Skin of body (tissue), 1 donor: ENCODE measurements at regions not wholly inside any gene's neighbourhood (a gene's known extent, or its start where the extent isn't known, plus 50 kb on each side); places are given as distances from the start of the nearest gene placed in this dataset.

Experiments used
- DNase-seq: peaks from one replicate; lab custom pipeline; 2025; lab: John Stamatoyannopoulos, UW

- no peak for DNase-seq
These were observed 474.0 kb downstream of the GPAM start for GRCh38 chr10:111709603-111710002.

- no peak for DNase-seq
These were observed 467.5 kb downstream of the GPAM start for GRCh38 chr10:111716032-111716431.

GRCh38 chr10:111724121-111724520, 459.4 kb downstream of the GPAM start:
- DNase-seq, result no peak

DNA sequence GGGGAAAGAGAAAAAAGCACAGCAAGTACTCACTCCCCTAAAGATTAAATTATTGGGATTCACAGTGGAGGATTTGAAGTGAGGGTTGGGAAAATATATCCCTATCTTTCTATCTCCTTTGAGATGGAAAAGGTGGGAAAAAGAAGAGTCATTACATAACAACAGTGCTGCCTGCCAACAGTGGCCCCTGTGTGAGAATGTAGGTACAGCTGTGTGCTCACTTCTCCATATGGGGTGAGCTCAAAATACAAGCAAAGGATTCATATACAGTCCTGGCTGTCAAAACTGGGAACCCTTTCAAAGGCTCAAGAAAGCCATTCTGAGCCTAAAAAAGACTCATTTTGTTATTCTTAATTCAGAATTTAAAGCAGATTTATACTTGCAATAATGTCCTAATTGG, 458.5 kb downstream of the GPAM start:
- no peak for DNase-seq

DNA sequence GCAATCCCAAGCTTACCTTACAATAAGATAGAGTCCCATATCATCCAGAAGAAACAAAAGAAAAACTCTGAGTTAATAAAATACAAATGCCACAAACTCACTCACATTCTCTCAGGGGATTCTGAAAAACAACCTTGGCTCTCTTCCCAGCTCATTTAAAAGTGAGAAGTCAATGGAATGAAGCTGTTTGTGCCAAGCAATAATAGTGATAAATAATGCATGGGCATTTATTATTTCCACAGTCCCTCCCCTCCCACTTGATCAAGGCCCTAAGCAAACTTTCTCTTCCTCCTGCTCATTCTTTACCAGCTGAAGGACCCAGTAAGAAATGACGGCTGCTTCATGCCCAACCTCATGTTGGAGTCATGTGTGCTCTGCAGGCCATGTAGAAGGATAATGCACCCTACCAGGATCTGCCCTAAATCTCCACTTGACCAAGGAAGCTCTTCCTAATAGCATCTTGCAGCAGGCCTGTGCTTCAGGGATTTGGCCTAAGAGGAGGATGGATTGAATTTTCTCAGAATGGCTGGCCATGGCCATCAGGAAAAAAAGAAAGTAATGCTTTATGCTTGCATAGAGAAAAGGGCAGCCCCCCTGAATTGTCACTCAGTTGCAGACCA, 451.3 kb downstream of the GPAM start:
- no peak for DNase-seq

GRCh38 chr10:111739125-111739873, 444.3 kb downstream of the GPAM start:
- DNase-seq, result no peak

- DNase-seq, result no peak
These were observed 443.8 kb downstream of the GPAM start for GRCh38 chr10:111739874-111740139.

DNA sequence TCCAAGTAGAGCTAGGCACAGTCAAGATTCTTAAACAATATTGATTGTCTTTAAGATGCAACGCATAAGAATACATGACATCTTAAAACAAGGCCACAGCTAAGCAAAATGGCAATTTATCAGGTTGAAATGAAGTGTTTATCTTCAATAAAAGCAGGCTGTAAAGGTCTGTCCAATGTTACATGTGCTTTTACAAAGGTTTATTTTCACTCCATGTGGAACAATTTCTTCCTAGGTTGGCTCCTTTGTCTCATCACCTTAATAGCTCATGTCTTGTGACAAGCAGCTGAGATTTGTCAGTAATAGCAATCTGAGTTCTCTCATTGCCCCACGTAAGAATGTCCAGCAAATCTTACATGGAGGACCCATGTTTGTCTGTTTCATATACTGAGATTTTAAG, 437.6 kb downstream of the GPAM start:
- no peak for DNase-seq

DNA sequence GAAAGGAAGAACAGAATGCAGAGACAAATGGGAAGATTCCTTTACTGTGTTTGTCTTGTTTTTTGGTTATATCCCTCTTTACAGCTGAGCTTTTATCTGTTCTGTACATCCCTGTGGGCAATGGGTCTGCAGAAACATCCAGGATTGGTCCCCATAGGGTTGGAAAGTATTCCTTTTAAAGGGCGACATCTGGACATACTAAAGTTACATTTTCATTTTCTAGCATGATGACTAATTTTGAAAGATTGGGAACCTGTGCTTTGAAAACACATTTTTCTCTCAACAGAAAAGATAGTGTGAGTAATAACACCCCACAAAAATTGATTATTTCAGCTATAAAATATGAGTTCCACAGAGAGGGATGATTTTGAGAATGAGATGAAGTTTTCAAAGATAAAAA, 435.8 kb downstream of the GPAM start:
- no peak for DNase-seq

DNA sequence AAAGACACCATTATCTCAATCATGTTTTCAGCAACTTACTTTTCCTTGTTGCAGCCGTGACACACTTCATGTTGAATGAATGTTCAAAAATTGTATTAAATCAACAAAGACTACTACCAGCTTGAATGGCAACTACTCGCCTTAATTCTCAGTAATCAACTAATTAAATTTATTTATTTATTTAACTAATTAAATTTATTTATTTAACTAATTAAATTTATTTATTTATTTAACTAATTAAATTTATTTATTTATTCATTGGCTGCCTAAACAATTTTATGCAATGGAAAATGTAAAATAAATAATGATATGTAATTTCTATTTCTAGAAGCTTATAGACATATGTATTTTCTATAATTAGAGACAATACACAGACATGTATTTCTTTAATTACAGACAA, 435.4 kb downstream of the GPAM start:
- no peak for DNase-seq

DNA sequence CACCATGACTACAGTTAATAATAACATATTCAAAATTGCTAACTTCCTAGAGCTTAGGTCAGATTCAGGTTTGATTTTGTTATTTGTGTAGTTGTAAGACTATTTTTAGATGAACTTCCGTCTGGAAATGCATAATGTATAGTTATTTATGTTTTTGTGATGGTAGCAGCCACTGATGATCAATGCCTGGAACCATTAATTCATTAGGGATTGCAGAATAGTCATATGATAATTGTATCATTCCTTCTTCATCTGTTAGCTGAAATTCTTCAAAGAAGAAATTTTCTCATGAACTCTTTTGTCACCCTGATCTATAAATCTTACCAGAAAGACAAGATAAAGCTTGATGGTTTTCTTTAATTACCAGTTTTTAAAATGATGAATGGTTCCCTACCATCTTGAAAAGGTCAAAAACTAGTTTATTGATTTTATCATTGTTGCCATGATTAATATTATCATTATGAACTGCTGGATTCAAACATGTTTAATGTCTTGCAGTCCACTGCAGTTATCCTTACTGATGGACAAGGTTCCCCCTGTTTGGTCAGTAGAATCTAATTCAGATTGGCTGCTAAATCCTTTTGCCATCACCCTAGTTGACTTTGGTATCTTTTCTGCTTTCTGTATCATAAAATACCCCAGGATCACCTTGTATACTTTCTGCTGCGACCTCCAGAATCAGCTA, 433.3 kb downstream of the GPAM start:
- DNase-seq, result no peak

DNA sequence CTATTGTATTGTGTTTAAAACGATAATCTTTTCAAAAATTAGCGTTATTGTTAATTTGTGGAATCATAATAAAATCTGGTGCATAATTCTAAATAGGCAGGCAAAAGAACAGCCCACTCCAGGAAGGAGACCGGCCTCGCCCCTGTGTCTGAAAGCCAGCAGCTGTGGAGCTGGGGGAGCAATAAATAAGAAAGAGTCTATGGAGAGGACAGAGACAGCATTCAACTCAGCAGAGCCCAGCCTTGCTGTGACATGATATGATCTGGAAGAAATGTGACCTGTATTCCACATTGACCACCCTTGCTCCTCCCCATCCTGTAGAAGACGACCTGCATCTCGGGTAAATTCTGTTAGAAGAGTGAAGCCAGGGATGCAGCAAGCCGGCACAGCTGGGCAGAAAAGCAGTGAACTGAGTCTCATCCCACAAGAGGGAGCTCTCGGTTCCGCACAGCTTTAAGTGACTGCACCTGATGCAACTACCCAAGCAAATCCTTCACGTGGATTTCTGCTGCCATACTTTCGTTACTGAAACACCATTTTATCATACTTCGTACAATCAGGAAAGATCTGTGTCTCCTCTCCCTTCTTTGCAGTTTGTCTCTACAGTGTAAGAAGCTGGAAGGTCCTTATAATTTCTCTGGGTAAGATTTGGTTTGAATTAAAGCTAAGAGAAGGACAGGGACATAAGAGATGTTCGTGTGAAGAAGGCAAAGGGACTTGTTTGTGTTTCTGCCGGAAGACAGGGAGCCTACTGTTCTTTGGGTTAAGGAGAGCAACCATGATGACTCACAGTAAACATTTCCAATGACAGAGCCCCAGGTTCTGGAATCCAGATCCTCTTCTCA, 427.1 kb downstream of the GPAM start:
- DNase-seq, result no peak

DNA sequence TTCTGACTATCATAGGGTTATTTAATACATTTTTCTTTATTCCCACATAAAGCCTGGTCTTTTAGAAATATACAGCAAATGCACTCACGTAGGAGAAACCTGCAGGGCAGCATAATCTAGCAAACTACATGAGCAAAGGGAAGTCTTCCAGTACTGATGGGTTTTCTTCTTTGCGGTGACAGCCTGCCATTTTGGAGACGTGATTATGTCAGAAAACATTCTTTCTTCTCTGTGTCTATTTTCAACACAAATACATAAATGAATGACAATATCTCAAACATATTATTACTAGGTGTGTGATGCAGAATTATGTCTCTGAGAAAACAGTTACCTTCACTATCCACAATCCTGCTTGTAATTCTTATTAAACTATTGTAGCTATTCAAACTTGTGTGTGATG, 425.0 kb downstream of the GPAM start:
- DNase-seq, result no peak

DNA sequence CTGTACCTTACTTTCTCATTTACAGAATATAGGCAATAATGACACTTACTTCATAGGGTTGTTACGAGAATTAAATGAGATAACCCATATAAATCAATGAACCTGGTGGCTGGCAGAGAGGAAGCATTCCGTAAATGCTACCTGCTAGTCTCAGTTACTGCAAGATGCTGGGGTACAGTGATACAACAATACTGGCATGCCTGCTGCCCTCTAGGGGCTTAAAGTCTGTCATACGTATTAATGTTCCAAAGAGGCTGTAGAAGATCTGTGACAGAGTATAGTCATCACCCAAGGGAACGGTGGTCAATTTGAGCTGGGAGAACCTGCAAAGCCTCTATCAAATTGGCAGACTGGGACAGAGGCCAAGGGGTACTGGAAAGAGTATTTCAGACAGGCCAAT, 421.5 kb downstream of the GPAM start:
- DNase-seq, result no peak

GRCh38 chr10:111765216-111765615, 418.3 kb downstream of the GPAM start:
- no peak for DNase-seq

DNA sequence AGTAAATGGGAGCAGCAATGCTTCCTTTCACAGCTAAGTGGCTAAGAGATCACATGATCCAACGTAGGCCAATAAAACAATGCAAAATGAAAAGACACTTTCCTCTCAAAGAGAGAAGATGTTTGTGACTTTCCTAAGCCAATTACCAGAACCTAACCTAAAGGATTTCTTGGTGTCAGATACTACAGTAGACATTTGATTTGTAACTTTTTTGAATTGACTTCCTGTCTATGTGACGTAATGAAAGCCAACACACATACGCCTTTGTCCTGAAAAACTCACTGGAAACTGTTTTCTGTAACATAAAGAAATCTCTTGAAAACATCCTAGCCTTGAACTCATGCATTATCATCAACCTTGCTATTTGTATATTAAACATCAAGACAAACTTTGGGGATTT, 417.1 kb downstream of the GPAM start:
- no peak for DNase-seq

- no peak for DNase-seq
These were observed 415.9 kb downstream of the GPAM start for GRCh38 chr10:111767661-111768060.

GRCh38 chr10:111773950-111774349, 409.6 kb downstream of the GPAM start:
- no peak for DNase-seq

- no peak for DNase-seq
These were observed 409.1 kb downstream of the GPAM start for GRCh38 chr10:111774486-111774885.

GRCh38 chr10:111784436-111784835, 399.1 kb downstream of the GPAM start:
- no peak for DNase-seq

GRCh38 chr10:111784946-111785465, 398.6 kb downstream of the GPAM start:
- DNase-seq, result no peak

DNA sequence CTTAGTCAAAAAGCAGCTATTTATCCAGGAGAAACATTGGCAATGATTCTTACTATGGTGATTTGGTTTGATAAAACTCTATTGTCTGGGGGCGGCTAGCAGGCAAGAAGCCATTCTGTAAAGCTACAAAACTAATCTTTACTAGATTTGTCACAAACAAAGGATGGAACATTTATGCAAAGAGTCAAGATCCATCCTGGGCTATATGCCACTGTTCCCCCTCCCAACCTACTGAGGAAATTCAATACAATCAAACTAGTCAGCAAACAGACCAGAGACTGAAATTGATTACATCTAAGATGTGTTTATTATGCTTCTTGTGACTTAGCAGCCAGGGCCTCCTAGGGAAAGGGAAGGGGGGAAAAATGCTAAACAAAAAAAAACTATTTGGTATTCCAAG, 397.6 kb downstream of the GPAM start:
- peak; percentile 29 for DNase-seq
